Gastroesophageal sphincter (tissue), 2 donors: ENCODE measurements at regions not wholly inside any gene's neighbourhood (a gene's known extent, or its start where the extent isn't known, plus 50 kb on each side); places are given as distances from the start of the nearest gene placed in this dataset.
"Not testable (repeated sequence)": the region's sequence is repeated elsewhere in the genome, so short reads cannot be mapped to it uniquely, and the experiment has no call there.

Source experiments
- POLR2A ChIP-seq, 2 donors: fragments of 450-650 bp; IDR thresholded peaks; one replicate each; pipeline ENCODE4 v1.6.1; 2017; ENCODE audit warnings: antibody characterized with exemption in 2 of 2, mild to moderate bottlenecking in 2 of 2, moderate library complexity in 1 of 2
- POLR2AphosphoS5 ChIP-seq: sonication (generic); formaldehyde crosslinking; IDR thresholded peaks from one replicate; pipeline ENCODE4 v1.6.1; 2017; ENCODE audit warnings: antibody characterized with exemption

GRCh38 chr16:79377082-79377481 lies 223.5 kb downstream of the MAF start:
- not testable (repeated sequence) for TF ChIP-seq POLR2AphosphoS5; POLR2A (IDR thresholded peaks at IDR 0.05)
